HCT116 (cell line): ENCODE measurements at regions not wholly inside any gene's neighbourhood (a gene's known extent, or its start where the extent isn't known, plus 50 kb on each side); places are given as distances from the start of the nearest gene placed in this dataset.

Experiments
- CTCF ChIP-seq, 3 experiments: fragments of 200-600 bp in 1 of 3; sonication (generic) in 1 of 3; IDR thresholded peaks in 2 of 3; conservative IDR thresholded peaks in 1 of 3; 2 replicates each; pipeline ENCODE4 v1.5.1; 2012 to 2017; ENCODE audit warnings: low read depth in 2 of 3, low read length in 2 of 3, antibody characterized with exemption in 1 of 3, borderline replicate concordance in 1 of 3, control low read depth in 1 of 3, mild to moderate bottlenecking in 1 of 3, mixed read lengths in 1 of 3, mixed run types in 1 of 3, moderate library complexity in 1 of 3; ENCODE audit not compliant: insufficient read depth in 1 of 3
- ELF1 ChIP-seq: IDR thresholded peaks from 2 replicates; pipeline ENCODE4 v1.6.1; 2012; ENCODE audit warnings: low read depth, borderline replicate concordance
- EZH2 ChIP-seq: fragments of 200-600 bp; sonication (generic); IDR thresholded peaks from 2 replicates; pipeline ENCODE4 v1.6.1; 2017; ENCODE audit warnings: antibody characterized with exemption, mixed run types
- EZH2phosphoT487 ChIP-seq: fragments of 200-600 bp; IDR thresholded peaks from 2 replicates; pipeline ENCODE4 v1.6.1; 2018; ENCODE audit warnings: antibody characterized with exemption, borderline replicate concordance
- POLR2A ChIP-seq: IDR thresholded peaks from 2 replicates; pipeline ENCODE4 v1.7.0; 2011; ENCODE audit warnings: borderline replicate concordance; ENCODE audit not compliant: insufficient read depth, insufficient read length; ENCODE audit errors: extremely low read depth
- POLR2AphosphoS5 ChIP-seq: IDR thresholded peaks from 2 replicates; pipeline ENCODE4 v1.6.1; 2011; ENCODE audit warnings: mild to moderate bottlenecking, low read depth, low read length, moderate library complexity
- RAD21 ChIP-seq: IDR thresholded peaks from 2 replicates; pipeline ENCODE4 v1.6.1; 2012; ENCODE audit warnings: low read depth, mild to moderate bottlenecking
- REST ChIP-seq: IDR thresholded peaks from 2 replicates; pipeline ENCODE4 v1.6.1; 2012; ENCODE audit warnings: low read depth
- TCF7L2 ChIP-seq: IDR thresholded peaks from 2 replicates; pipeline ENCODE4 v1.7.0; 2011; ENCODE audit warnings: borderline replicate concordance, inconsistent platforms; ENCODE audit not compliant: insufficient read depth, insufficient read length; ENCODE audit errors: extremely low read depth

GRCh38 chr16:86956437-86956836 lies 360.8 kb downstream of the C16orf95 start:
- TF ChIP-seq TCF7L2 (no peak), CTCF (IDR thresholded peaks at IDR 0.05 in 2 of 3, conservative IDR thresholded peaks at IDR 0.05 in 1 of 3; ENCODE audit: borderline replicate concordance in 1 of 3, insufficient read depth in 1 of 3, low read depth in 2 of 3, low read length in 2 of 3) (no peak), POLR2AphosphoS5 (no peak), REST (no peak), POLR2A (no peak), ELF1 (no peak), RAD21 (no peak), EZH2phosphoT487 (no peak), EZH2 (no peak)
